WTC11 (cell line): ENCODE measurements at regions not wholly inside any gene's neighbourhood (a gene's known extent, or its start where the extent isn't known, plus 50 kb on each side); places are given as distances from the start of the nearest gene placed in this dataset.

ENCODE experiments used
- ATAC-seq: fragments of 200-7000 bp; cut with Tn5 transposase; 2 replicates; pipeline ENCODE4 v1.10.0; 2021; ENCODE audit warnings: mild to moderate bottlenecking, moderate library complexity
- CTCF ChIA-PET: fragments of 300-600 bp; sonication (Branson Sonifier 250); formaldehyde crosslinking; loops from one replicate; lab custom pipeline; 2021; ENCODE audit warnings: antibody characterized with exemption; lab: Charles Lee
- POLR2A ChIA-PET: fragments of 350-600 bp; sonication (Branson Sonifier 250); formaldehyde crosslinking; loops from one replicate; lab custom pipeline; 2021; ENCODE audit warnings: antibody characterized with exemption; lab: Charles Lee
- DNase-seq: peaks from one replicate; pipeline ENCODE4 v3.0.0; 2021; ENCODE audit warnings: low spot score
- H3K27ac Mint-ChIP-seq: 2 replicates; pipeline ENCODE4 v1.8.0; 2021; ENCODE audit warnings: mixed read lengths
- H3K27me3 Mint-ChIP-seq: 2 replicates; pipeline ENCODE4 v1.8.0; 2021; ENCODE audit warnings: low read depth, mild to moderate bottlenecking, moderate library complexity, mixed read lengths
- H3K36me3 Mint-ChIP-seq: 2 replicates; pipeline ENCODE4 v1.8.0; 2021; ENCODE audit warnings: mixed read lengths
- H3K4me1 Mint-ChIP-seq: 2 replicates; pipeline ENCODE4 v1.8.0; 2022; ENCODE audit warnings: mixed read lengths
- H3K4me3 Mint-ChIP-seq: 2 replicates; pipeline ENCODE4 v1.8.0; 2021; ENCODE audit warnings: mild to moderate bottlenecking, moderate library complexity, mixed read lengths
- H3K9me3 Mint-ChIP-seq: 2 replicates; pipeline ENCODE4 v1.8.0; 2021; ENCODE audit warnings: mixed read lengths
- CBFB ChIP-seq: sonication (generic); formaldehyde crosslinking; IDR thresholded peaks from 2 replicates; pipeline ENCODE4 v1.8.1; 2022; ENCODE audit warnings: mild to moderate bottlenecking, low read depth, missing genetic modification reagents
- E2F4 ChIP-seq: sonication (generic); formaldehyde crosslinking; IDR thresholded peaks from 2 replicates; pipeline ENCODE4 v1.8.1; 2022; ENCODE audit warnings: low read depth, mild to moderate bottlenecking, moderate library complexity, missing genetic modification reagents, borderline replicate concordance
- ELF4 ChIP-seq: sonication (generic); formaldehyde crosslinking; IDR thresholded peaks from 2 replicates; pipeline ENCODE4 v1.8.1; 2022; ENCODE audit warnings: low read depth, mild to moderate bottlenecking, moderate library complexity, missing genetic modification reagents
- EMX1 ChIP-seq: fragments of 250-450 bp; sonication (Bioruptor Pico); IDR thresholded peaks from 2 replicates; pipeline ENCODE4 v1.8.0; 2021; ENCODE audit warnings: mild to moderate bottlenecking
- GRHL2 ChIP-seq: fragments of 250-450 bp; sonication (Bioruptor Pico); IDR thresholded peaks from 2 replicates; pipeline ENCODE4 v1.8.0; 2022; ENCODE audit warnings: mild to moderate bottlenecking, moderate library complexity; ENCODE audit not compliant: insufficient replicate concordance, severe bottlenecking
- HMGXB4 ChIP-seq: sonication (generic); formaldehyde crosslinking; IDR thresholded peaks from 2 replicates; pipeline ENCODE4 v1.8.1; 2023; ENCODE audit warnings: mild to moderate bottlenecking, moderate library complexity, missing genetic modification reagents
- IRF2 ChIP-seq: sonication (generic); formaldehyde crosslinking; IDR thresholded peaks from 2 replicates; pipeline ENCODE4 v1.8.0; 2022; ENCODE audit warnings: low read depth, missing genetic modification reagents, borderline replicate concordance
- MYBL2 ChIP-seq: sonication (generic); formaldehyde crosslinking; IDR thresholded peaks from 2 replicates; pipeline ENCODE4 v1.8.1; 2023; ENCODE audit warnings: mild to moderate bottlenecking, moderate library complexity, missing genetic modification reagents
- NR1H2 ChIP-seq: sonication (generic); formaldehyde crosslinking; IDR thresholded peaks from 2 replicates; pipeline ENCODE4 v1.9.0; 2021; ENCODE audit warnings: mild to moderate bottlenecking, moderate library complexity, missing genetic modification reagents
- OVOL2 ChIP-seq: fragments of 250-450 bp; sonication (Bioruptor Pico); IDR thresholded peaks from 2 replicates; pipeline ENCODE4 v1.9.0; 2021; ENCODE audit warnings: mild to moderate bottlenecking, borderline replicate concordance
- PRRX2 ChIP-seq: fragments of 250-450 bp; sonication (Bioruptor Pico); IDR thresholded peaks from 2 replicates; pipeline ENCODE4 v1.8.0; 2021; ENCODE audit warnings: mild to moderate bottlenecking
- RELA ChIP-seq: sonication (generic); formaldehyde crosslinking; IDR thresholded peaks from 2 replicates; pipeline ENCODE4 v1.8.1; 2022; ENCODE audit warnings: missing genetic modification reagents, mild to moderate bottlenecking, borderline replicate concordance
- SP1 ChIP-seq: sonication (generic); formaldehyde crosslinking; conservative IDR thresholded peaks from 2 replicates; pipeline ENCODE4 v1.8.1; 2022; ENCODE audit warnings: missing genetic modification reagents
- ZNF232 ChIP-seq: sonication (generic); formaldehyde crosslinking; IDR thresholded peaks from 2 replicates; pipeline ENCODE4 v1.8.0; 2022; ENCODE audit warnings: mild to moderate bottlenecking, missing genetic modification reagents
- ZNF317 ChIP-seq: sonication (generic); formaldehyde crosslinking; IDR thresholded peaks from 2 replicates; pipeline ENCODE4 v1.8.1; 2023; ENCODE audit warnings: low read depth, mild to moderate bottlenecking, moderate library complexity, missing genetic modification reagents, borderline replicate concordance
- ZNF416 ChIP-seq: fragments of 250-450 bp; sonication (Bioruptor Pico); IDR thresholded peaks from 2 replicates; pipeline ENCODE4 v1.9.0; 2021; ENCODE audit warnings: mild to moderate bottlenecking, inconsistent platforms
- ZNF425 ChIP-seq: fragments of 250-450 bp; sonication (Bioruptor Pico); conservative IDR thresholded peaks from 2 replicates; pipeline ENCODE4 v1.9.0; 2021; ENCODE audit warnings: mild to moderate bottlenecking
- TF ChIP-seq, protein P1 (sequence below): sonication (generic); formaldehyde crosslinking; IDR thresholded peaks from 2 replicates; pipeline ENCODE4 v1.8.0; 2022; ENCODE audit warnings: mild to moderate bottlenecking, missing genetic modification reagents
- TF ChIP-seq, protein P2 (sequence below): sonication (generic); formaldehyde crosslinking; IDR thresholded peaks from 2 replicates; pipeline ENCODE4 v1.8.0; 2023; ENCODE audit warnings: missing genetic modification reagents
- TF ChIP-seq, protein P3 (sequence below): sonication (generic); formaldehyde crosslinking; IDR thresholded peaks from 2 replicates; pipeline ENCODE4 v1.8.1; 2022; ENCODE audit warnings: missing genetic modification reagents, borderline replicate concordance
- TF ChIP-seq, protein P4 (sequence below): sonication (generic); formaldehyde crosslinking; IDR thresholded peaks from 2 replicates; pipeline ENCODE4 v1.8.0; 2022; ENCODE audit warnings: mild to moderate bottlenecking, missing genetic modification reagents

DNA sequence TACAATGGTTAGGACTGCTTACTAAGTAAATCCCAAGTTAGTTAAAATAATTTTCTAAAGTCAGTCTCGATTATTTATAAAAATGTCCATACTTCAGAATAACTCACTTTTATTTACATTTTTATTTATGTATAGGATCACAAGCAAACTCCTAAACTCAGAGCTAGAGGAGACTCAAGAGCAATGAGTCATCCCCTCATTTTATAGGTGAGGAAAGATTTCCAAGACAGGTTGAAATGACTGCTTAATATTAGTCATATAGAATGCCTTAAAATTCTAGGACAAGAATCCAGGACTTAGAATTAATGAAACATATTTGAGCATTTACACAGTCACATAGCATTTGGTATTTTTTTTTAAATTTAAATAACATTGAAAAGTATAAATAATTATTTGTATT is 983.8 kb downstream of the SI start:
- no peak overlapping the region for H3K4me3 Mint-ChIP-seq
- no peaks in the 10 kb centered on the region for H3K4me1 Mint-ChIP-seq
- no peak for TF ChIP-seq IRF2 (CRISPR knock-in tag)
- no peak for TF ChIP-seq RELA (CRISPR knock-in tag)
- TF ChIP-seq, protein P1, sequence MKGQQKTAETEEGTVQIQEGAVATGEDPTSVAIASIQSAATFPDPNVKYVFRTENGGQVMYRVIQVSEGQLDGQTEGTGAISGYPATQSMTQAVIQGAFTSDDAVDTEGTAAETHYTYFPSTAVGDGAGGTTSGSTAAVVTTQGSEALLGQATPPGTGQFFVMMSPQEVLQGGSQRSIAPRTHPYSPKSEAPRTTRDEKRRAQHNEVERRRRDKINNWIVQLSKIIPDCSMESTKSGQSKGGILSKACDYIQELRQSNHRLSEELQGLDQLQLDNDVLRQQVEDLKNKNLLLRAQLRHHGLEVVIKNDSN: no peak
- no peak for TF ChIP-seq OVOL2 (CRISPR knock-in tag)
- TF ChIP-seq ZNF425 (CRISPR knock-in tag): no peak
- no peak for TF ChIP-seq NR1H2 (CRISPR knock-in tag)
- TF ChIP-seq HMGXB4: no peak
- TF ChIP-seq, all 79 proteins: peak for 0
- peaks cover 2% of the 10 kb centered on the region; the same call in 1 of the 2 replicates for H3K36me3 Mint-ChIP-seq
- no peaks in the 10 kb centered on the region for H3K27me3 Mint-ChIP-seq
- ATAC-seq (no peak), DNase-seq (no peak)
- POLR2A ChIA-PET: no interaction called here
- CTCF ChIA-PET: no interaction called here
- no peak overlapping the region for H3K27ac Mint-ChIP-seq
- H3K9me3 Mint-ChIP-seq: peaks cover 9% of the 10 kb centered on the region

GRCh38 chr3:164080208-164080607 is 998.1 kb downstream of the SI start:
- H3K4me3 Mint-ChIP-seq: no peak overlapping the region
- no peak overlapping the region for H3K27ac Mint-ChIP-seq
- ChIA-PET CTCF (no interaction called here), POLR2A (no interaction called here)
- peaks cover 16% of the 10 kb centered on the region for H3K9me3 Mint-ChIP-seq
- DNase-seq (no peak), ATAC-seq (no peak)
- H3K4me1 Mint-ChIP-seq: no peaks in the 10 kb centered on the region
- H3K27me3 Mint-ChIP-seq: no peaks in the 10 kb centered on the region
- TF ChIP-seq, protein P2, sequence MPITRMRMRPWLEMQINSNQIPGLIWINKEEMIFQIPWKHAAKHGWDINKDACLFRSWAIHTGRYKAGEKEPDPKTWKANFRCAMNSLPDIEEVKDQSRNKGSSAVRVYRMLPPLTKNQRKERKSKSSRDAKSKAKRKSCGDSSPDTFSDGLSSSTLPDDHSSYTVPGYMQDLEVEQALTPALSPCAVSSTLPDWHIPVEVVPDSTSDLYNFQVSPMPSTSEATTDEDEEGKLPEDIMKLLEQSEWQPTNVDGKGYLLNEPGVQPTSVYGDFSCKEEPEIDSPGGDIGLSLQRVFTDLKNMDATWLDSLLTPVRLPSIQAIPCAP (CRISPR knock-in tag): no peak
- no peak for TF ChIP-seq GRHL2 (CRISPR knock-in tag)
- TF ChIP-seq ELF4 (CRISPR knock-in tag): no peak
- TF ChIP-seq MYBL2: no peak
- no peak for TF ChIP-seq EMX1
- TF ChIP-seq CBFB (CRISPR knock-in tag): no peak
- TF ChIP-seq E2F4 (CRISPR knock-in tag): no peak
- no peak for TF ChIP-seq ZNF317
- TF ChIP-seq, protein P3, sequence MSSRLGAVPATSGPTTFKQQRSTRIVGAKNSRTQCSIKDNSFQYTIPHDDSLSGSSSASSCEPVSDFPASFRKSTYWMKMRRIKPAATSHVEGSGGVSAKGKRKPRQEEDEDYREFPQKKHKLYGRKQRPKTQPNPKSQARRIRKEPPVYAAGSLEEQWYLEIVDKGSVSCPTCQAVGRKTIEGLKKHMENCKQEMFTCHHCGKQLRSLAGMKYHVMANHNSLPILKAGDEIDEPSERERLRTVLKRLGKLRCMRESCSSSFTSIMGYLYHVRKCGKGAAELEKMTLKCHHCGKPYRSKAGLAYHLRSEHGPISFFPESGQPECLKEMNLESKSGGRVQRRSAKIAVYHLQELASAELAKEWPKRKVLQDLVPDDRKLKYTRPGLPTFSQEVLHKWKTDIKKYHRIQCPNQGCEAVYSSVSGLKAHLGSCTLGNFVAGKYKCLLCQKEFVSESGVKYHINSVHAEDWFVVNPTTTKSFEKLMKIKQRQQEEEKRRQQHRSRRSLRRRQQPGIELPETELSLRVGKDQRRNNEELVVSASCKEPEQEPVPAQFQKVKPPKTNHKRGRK (CRISPR knock-in tag): no peak
- no peak for TF ChIP-seq ZNF232 (CRISPR knock-in tag)
- TF ChIP-seq PRRX2 (CRISPR knock-in tag): no peak
- no peak for TF ChIP-seq SP1 (CRISPR knock-in tag)
- TF ChIP-seq ZNF416 (CRISPR knock-in tag): no peak
- TF ChIP-seq, protein P4, sequence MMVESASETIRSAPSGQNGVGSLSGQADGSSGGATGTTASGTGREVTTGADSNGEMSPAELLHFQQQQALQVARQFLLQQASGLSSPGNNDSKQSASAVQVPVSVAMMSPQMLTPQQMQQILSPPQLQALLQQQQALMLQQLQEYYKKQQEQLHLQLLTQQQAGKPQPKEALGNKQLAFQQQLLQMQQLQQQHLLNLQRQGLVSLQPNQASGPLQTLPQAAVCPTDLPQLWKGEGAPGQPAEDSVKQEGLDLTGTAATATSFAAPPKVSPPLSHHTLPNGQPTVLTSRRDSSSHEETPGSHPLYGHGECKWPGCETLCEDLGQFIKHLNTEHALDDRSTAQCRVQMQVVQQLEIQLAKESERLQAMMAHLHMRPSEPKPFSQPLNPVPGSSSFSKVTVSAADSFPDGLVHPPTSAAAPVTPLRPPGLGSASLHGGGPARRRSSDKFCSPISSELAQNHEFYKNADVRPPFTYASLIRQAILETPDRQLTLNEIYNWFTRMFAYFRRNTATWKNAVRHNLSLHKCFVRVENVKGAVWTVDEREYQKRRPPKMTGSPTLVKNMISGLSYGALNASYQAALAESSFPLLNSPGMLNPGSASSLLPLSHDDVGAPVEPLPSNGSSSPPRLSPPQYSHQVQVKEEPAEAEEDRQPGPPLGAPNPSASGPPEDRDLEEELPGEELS (CRISPR knock-in tag): no peak
- peaks cover 5% of the 10 kb centered on the region; the same call in 1 of the 2 replicates for H3K36me3 Mint-ChIP-seq
